Lung (tissue), 11 donors: ENCODE measurements at regions not wholly inside any gene's neighbourhood (a gene's known extent, or its start where the extent isn't known, plus 50 kb on each side); places are given as distances from the start of the nearest gene placed in this dataset.

Source experiments
- ATAC-seq: fragments of 200-7000 bp; cut with Tn5 transposase; one replicate; pipeline ENCODE4 v1.9.1; 2020; ENCODE audit warnings: moderate number of reproducible peaks; ENCODE audit not compliant: insufficient read depth, low FRiP score
- DNase-seq, 3 donors: peaks; one replicate each; pipeline ENCODE4 v3.0.0-alpha.2; 2013 to 2017
- H3K27ac ChIP-seq, 2 donors: one replicate each; pipeline ENCODE4 v1.5.1; 2013; ENCODE audit warnings: mild to moderate bottlenecking in 2 of 2, moderate library complexity in 2 of 2, control low read depth in 1 of 2, inconsistent platforms in 1 of 2, low read depth in 1 of 2, low read length in 1 of 2
- H3K27me3 ChIP-seq, 3 donors: one replicate each; pipeline ENCODE4 v1.5.1; 2013; ENCODE audit warnings: low read length in 2 of 3; ENCODE audit not compliant: control insufficient read depth in 3 of 3, insufficient read depth in 3 of 3
- H3K36me3 ChIP-seq, 4 donors: one replicate each; pipeline ENCODE4 v1.5.1; 2013; ENCODE audit warnings: low read length in 4 of 4, mild to moderate bottlenecking in 1 of 4, moderate library complexity in 1 of 4; ENCODE audit not compliant: control insufficient read depth in 4 of 4, insufficient read depth in 4 of 4
- H3K4me1 ChIP-seq, 5 donors: one replicate each; pipeline ENCODE4 v1.5.1; 2013; ENCODE audit warnings: low read length in 5 of 5, mild to moderate bottlenecking in 2 of 5, moderate library complexity in 1 of 5; ENCODE audit not compliant: control insufficient read depth in 5 of 5, insufficient read depth in 5 of 5
- H3K4me3 ChIP-seq: one replicate; pipeline ENCODE4 v1.5.1; 2013; ENCODE audit warnings: mild to moderate bottlenecking, control low read depth, moderate library complexity
- H3K9ac ChIP-seq, 2 donors: one replicate each; pipeline ENCODE4 v1.5.1; 2013; ENCODE audit warnings: low read length in 2 of 2, control low read depth in 1 of 2; ENCODE audit not compliant: insufficient read depth in 1 of 2
- H3K9me3 ChIP-seq, 4 donors: one replicate each; pipeline ENCODE4 v1.5.1; 2013; ENCODE audit warnings: low read length in 3 of 4, mild to moderate bottlenecking in 1 of 4, moderate library complexity in 1 of 4; ENCODE audit not compliant: control insufficient read depth in 4 of 4, insufficient read depth in 3 of 4
- CTCF ChIP-seq: IDR thresholded peaks from 2 replicates; pipeline ENCODE4 v1.5.1; 2012; ENCODE audit warnings: mild to moderate bottlenecking; ENCODE audit errors: control extremely low read depth, extremely low read depth
- WGBS, 2 donors: extraction: QIAGEN DNeasy Blood & Tissue Kit; methylation state at CpG; one replicate each; pipeline ENCODE4 v1.1.7; 2013; 5-methylcytosine and 5-hydroxymethylcytosine counted together
- donor health status: control.
- donor health status: control.
- donor health status: Bipolar disorder and iron deficiency.
- donor health status: healthy.
- donor health status: DM: yes; HTN: yes; CAD: no.

GRCh38 chr15:62940093-62940754, 102.3 kb upstream of the TPM1 start:
- H3K27me3 ChIP-seq, result no peaks in the 10 kb centered on the region
- H3K36me3 ChIP-seq, result no peaks in the 10 kb centered on the region
- DNase-seq (no peak), ATAC-seq (no peak)
- no peak for TF ChIP-seq CTCF
- H3K9me3 ChIP-seq, result no peaks in the 10 kb centered on the region
- peaks cover 0 to 14% (median 5%) of the 10 kb centered on the region in 5 donors for H3K4me1 ChIP-seq
- no peak overlapping the region for H3K4me3 ChIP-seq
- peak overlapping the region; percentile 55 to 76 for H3K27ac ChIP-seq
- WGBS, 2 donors, result 69 to 83% methylated on average over 4 of the region's 4 CpGs
- peak overlapping the region in 1 of 2 donors; percentile 57 for H3K9ac ChIP-seq

GRCh38 chr15:62940755-62941361, 101.7 kb upstream of the TPM1 start:
- ATAC-seq, result peak; percentile 87
- Histone ChIP-seq H3K27ac (peak overlapping the region; percentile 55 to 76), H3K36me3 (no peaks in the 10 kb centered on the region), H3K27me3 (no peaks in the 10 kb centered on the region), H3K4me1 (peaks cover 0 to 14% (median 5%) of the 10 kb centered on the region in 5 donors), H3K9ac (peak overlapping the region in 1 of 2 donors; percentile 57), H3K9me3 (no peaks in the 10 kb centered on the region), H3K4me3 (no peak overlapping the region)
- 66 to 81% methylated on average over 11 of the region's 11 CpGs for WGBS, 2 donors
- TF ChIP-seq CTCF, result no peak
- peak; percentile 80 to 91 (median 88) for DNase-seq

- no peak for ATAC-seq
These were observed 100.8 kb upstream of the TPM1 start for GRCh38 chr15:62941699-62942098.

More at GRCh38 chr15:62941699-62942098, 100.8 kb upstream of the TPM1 start:
- Histone ChIP-seq H3K27me3 (no peaks in the 10 kb centered on the region), H3K27ac (peak overlapping the region; percentile 0 to 76), H3K36me3 (no peaks in the 10 kb centered on the region), H3K4me3 (no peak overlapping the region), H3K9me3 (no peaks in the 10 kb centered on the region), H3K9ac (no peak overlapping the region), H3K4me1 (peaks cover 0 to 14% (median 5%) of the 10 kb centered on the region in 5 donors)
- DNase-seq, result no peak
- TF ChIP-seq CTCF, result no peak
